MM.1S (cell line): ENCODE measurements at regions not wholly inside any gene's neighbourhood (a gene's known extent, or its start where the extent isn't known, plus 50 kb on each side); places are given as distances from the start of the nearest gene placed in this dataset.

ENCODE experiments used
- DNase-seq: peaks from one replicate; pipeline ENCODE4 v3.0.0-alpha.2; 2015
- H2AFZ ChIP-seq: fragments of 300-600 bp; sonication (generic); 2 replicates; pipeline ENCODE4 v1.6.0; 2016; ENCODE audit warnings: antibody characterized with exemption, low read length
- H3F3A ChIP-seq: fragments of 300-600 bp; sonication (generic); 2 replicates; pipeline ENCODE4 v1.6.1; 2016; ENCODE audit warnings: mild to moderate bottlenecking, antibody characterized with exemption, low read length, moderate library complexity, mixed read lengths; ENCODE audit not compliant: insufficient read depth
- H3K27ac ChIP-seq: fragments of 300-600 bp; sonication (generic); 2 replicates; pipeline ENCODE4 v1.5.1; 2016; ENCODE audit warnings: mild to moderate bottlenecking, low read length
- H3K27me3 ChIP-seq: fragments of 300-600 bp; sonication (generic); replicated peaks from 2 replicates; pipeline ENCODE4 v1.6.0; 2016; ENCODE audit warnings: low read length; ENCODE audit not compliant: insufficient read depth
- H3K36me3 ChIP-seq: fragments of 300-600 bp; sonication (generic); replicated peaks from 2 replicates; pipeline ENCODE4 v1.6.1; 2016; ENCODE audit warnings: mild to moderate bottlenecking, low read length, mixed read lengths; ENCODE audit not compliant: insufficient read depth
- H3K4me1 ChIP-seq: fragments of 300-600 bp; sonication (generic); 2 replicates; pipeline ENCODE4 v1.6.1; 2016; ENCODE audit warnings: low read length, mixed read lengths
- H3K4me2 ChIP-seq: fragments of 300-600 bp; sonication (generic); 2 replicates; pipeline ENCODE4 v1.6.0; 2016; ENCODE audit warnings: low read depth, low read length
- H3K4me3 ChIP-seq: fragments of 300-600 bp; sonication (generic); 2 replicates; pipeline ENCODE4 v1.5.1; 2016; ENCODE audit warnings: low read length, mixed read lengths
- H3K79me2 ChIP-seq: fragments of 300-600 bp; sonication (generic); 2 replicates; pipeline ENCODE4 v1.6.1; 2016; ENCODE audit warnings: mixed run types, low read length, mixed read lengths
- H3K9ac ChIP-seq: fragments of 300-600 bp; sonication (generic); 2 replicates; pipeline ENCODE4 v1.6.1; 2016; ENCODE audit warnings: low read length, mixed read lengths
- H3K9me2 ChIP-seq: fragments of 300-600 bp; sonication (generic); replicated peaks from 2 replicates; pipeline ENCODE4 v1.6.1; 2016; ENCODE audit warnings: mild to moderate bottlenecking, low read length, mixed read lengths; ENCODE audit not compliant: insufficient read depth
- H3K9me3 ChIP-seq: fragments of 300-600 bp; sonication (generic); replicated peaks from 2 replicates; pipeline ENCODE4 v1.6.1; 2016; ENCODE audit warnings: mild to moderate bottlenecking, low read length, mixed read lengths; ENCODE audit not compliant: insufficient read depth
- H4K20me1 ChIP-seq: fragments of 300-600 bp; sonication (generic); 2 replicates; pipeline ENCODE4 v1.6.1; 2016; ENCODE audit warnings: mild to moderate bottlenecking, low read length, moderate library complexity, mixed read lengths; ENCODE audit not compliant: insufficient read depth
- EZH2 ChIP-seq: fragments of 300-600 bp; sonication (generic); optimal IDR thresholded peaks from 2 replicates; pipeline ENCODE3; 2017; ENCODE audit warnings: low read depth, mild to moderate bottlenecking, antibody characterized with exemption, low read length, mixed read lengths
- EZH2phosphoT487 ChIP-seq: fragments of 300-600 bp; sonication (generic); IDR thresholded peaks from 2 replicates; pipeline ENCODE4 v1.6.1; 2018; ENCODE audit warnings: antibody characterized with exemption, low read length
- TF ChIP-seq, protein P1 (sequence below): fragments of 300-600 bp; sonication (generic); IDR thresholded peaks from 2 replicates; pipeline ENCODE4 v1.5.1; 2016; ENCODE audit warnings: antibody characterized with exemption, low read length, mixed read lengths

DNA sequence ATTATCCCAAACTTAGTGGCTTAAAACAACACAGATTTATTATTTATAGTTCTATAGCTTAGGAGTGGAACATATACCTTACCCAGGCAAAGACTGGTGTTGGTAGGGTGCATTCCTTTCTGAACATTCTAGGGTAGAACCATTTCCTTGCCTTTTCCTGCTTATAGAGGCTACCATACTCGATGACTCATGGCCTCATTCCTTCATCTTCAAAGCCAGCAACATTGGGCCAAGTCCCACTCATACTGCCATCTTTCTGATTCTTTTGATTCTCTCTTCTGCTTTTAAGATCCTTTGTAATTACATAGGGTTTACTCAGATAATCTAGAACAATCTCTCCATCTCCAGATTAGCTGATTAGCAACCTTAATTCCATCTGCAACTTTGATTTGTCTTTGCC, 452.7 kb upstream of the KLF4 start:
- H3K27ac ChIP-seq, result no peak overlapping the region

GRCh38 chr9:107940616-107941595, 451.3 kb upstream of the KLF4 start:
- H4K20me1 ChIP-seq, result no peaks in the 10 kb centered on the region
- H3K4me1 ChIP-seq, result no peaks in the 10 kb centered on the region
- H3K9me2 ChIP-seq, result no peaks in the 10 kb centered on the region
- no peaks in the 10 kb centered on the region for H3K36me3 ChIP-seq
- H3K27me3 ChIP-seq, result no peaks in the 10 kb centered on the region
- H3K79me2 ChIP-seq, result no peaks in the 10 kb centered on the region
- no peak for TF ChIP-seq EZH2
- TF ChIP-seq, protein P1, sequence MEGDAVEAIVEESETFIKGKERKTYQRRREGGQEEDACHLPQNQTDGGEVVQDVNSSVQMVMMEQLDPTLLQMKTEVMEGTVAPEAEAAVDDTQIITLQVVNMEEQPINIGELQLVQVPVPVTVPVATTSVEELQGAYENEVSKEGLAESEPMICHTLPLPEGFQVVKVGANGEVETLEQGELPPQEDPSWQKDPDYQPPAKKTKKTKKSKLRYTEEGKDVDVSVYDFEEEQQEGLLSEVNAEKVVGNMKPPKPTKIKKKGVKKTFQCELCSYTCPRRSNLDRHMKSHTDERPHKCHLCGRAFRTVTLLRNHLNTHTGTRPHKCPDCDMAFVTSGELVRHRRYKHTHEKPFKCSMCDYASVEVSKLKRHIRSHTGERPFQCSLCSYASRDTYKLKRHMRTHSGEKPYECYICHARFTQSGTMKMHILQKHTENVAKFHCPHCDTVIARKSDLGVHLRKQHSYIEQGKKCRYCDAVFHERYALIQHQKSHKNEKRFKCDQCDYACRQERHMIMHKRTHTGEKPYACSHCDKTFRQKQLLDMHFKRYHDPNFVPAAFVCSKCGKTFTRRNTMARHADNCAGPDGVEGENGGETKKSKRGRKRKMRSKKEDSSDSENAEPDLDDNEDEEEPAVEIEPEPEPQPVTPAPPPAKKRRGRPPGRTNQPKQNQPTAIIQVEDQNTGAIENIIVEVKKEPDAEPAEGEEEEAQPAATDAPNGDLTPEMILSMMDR, result no peak
- no peak for TF ChIP-seq EZH2phosphoT487
- DNase-seq, result no peak
- H3K9ac ChIP-seq, result no peak overlapping the region
- H3K4me3 ChIP-seq, result no peak overlapping the region
- H3K4me2 ChIP-seq, result no peak overlapping the region
- H3K27ac ChIP-seq, result no peak overlapping the region
- no peak overlapping the region for H2AFZ ChIP-seq
- no peaks in the 10 kb centered on the region for H3F3A ChIP-seq
- no peaks in the 10 kb centered on the region for H3K9me3 ChIP-seq

More for the DNA sequence above, 452.7 kb upstream of the KLF4 start:
- no peaks in the 10 kb centered on the region for H3K27me3 ChIP-seq
- H3K4me2 ChIP-seq, result no peak overlapping the region
- H3K9me3 ChIP-seq, result no peaks in the 10 kb centered on the region
- H2AFZ ChIP-seq, result no peak overlapping the region
- H3K36me3 ChIP-seq, result no peaks in the 10 kb centered on the region
- H3K79me2 ChIP-seq, result no peaks in the 10 kb centered on the region
- H3K4me1 ChIP-seq, result no peaks in the 10 kb centered on the region
- DNase-seq, result no peak
- TF ChIP-seq EZH2phosphoT487 (no peak), EZH2 (no peak)
- TF ChIP-seq, protein P1, result no peak
- H4K20me1 ChIP-seq, result no peaks in the 10 kb centered on the region
- no peak overlapping the region for H3K4me3 ChIP-seq
- H3K9ac ChIP-seq, result no peak overlapping the region
- H3F3A ChIP-seq, result no peaks in the 10 kb centered on the region
- no peaks in the 10 kb centered on the region for H3K9me2 ChIP-seq

DNA sequence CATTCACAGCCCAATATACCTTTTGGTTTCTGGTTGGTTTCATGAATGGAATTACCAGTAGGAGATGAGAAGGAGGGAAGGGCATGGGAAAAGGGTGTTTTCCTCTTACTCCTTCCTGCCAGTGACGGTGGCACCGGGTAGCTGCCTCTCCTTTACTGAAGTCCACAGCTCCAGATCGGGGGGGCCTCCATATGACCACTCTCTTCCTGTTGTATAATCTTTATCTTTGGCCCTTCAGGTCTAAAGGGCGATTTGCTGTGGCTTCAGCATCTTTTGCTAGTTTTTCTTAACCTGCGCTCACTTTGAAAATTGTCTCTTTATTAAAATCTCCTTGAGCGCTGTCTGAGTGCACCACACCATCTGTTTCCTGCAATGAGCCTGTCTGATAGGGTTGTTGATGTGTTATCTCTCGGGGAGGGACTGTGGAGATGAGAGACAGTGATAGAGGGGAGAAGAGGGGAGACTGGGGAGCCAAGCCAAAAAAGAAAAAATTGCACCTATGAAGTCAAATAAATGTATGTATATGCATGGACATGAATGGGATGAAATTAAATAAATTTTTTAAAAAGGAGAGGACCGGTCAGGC, 449.3 kb upstream of the KLF4 start:
- H3K4me3 ChIP-seq, result no peak overlapping the region
- H4K20me1 ChIP-seq, result no peaks in the 10 kb centered on the region
- no peaks in the 10 kb centered on the region for H3K9me2 ChIP-seq
- no peak overlapping the region for H3K27ac ChIP-seq
- H3K79me2 ChIP-seq, result no peaks in the 10 kb centered on the region
- H3K36me3 ChIP-seq, result no peaks in the 10 kb centered on the region
- H3K9ac ChIP-seq, result no peak overlapping the region
- no peak for TF ChIP-seq EZH2phosphoT487
- TF ChIP-seq EZH2, result no peak
- TF ChIP-seq, protein P1, result no peak
- H3K27me3 ChIP-seq, result no peaks in the 10 kb centered on the region
- H3K4me2 ChIP-seq, result no peak overlapping the region
- no peak overlapping the region for H2AFZ ChIP-seq
- H3K9me3 ChIP-seq, result no peaks in the 10 kb centered on the region
- no peak for DNase-seq
- no peaks in the 10 kb centered on the region for H3K4me1 ChIP-seq
- no peaks in the 10 kb centered on the region for H3F3A ChIP-seq
